Endodermal cell (in vitro differentiated cells): ENCODE measurements at regions not wholly inside any gene's neighbourhood (a gene's known extent, or its start where the extent isn't known, plus 50 kb on each side); places are given as distances from the start of the nearest gene placed in this dataset.
A peak's percentile ranks its signal among the peaks of the same experiment; 100 is the strongest.

Experiments
- DNase-seq: peaks from one replicate; pipeline ENCODE4 v3.0.0-alpha.2; 2017
- H3K27ac ChIP-seq: 2 replicates; pipeline ENCODE4 v1.5.1; 2013; ENCODE audit warnings: mild to moderate bottlenecking, low read depth, low read length, moderate library complexity
- H3K27me3 ChIP-seq: 2 replicates; pipeline ENCODE4 v1.6.1; 2013; ENCODE audit warnings: mild to moderate bottlenecking, low read length, moderate library complexity; ENCODE audit not compliant: insufficient read depth, control insufficient read depth, poor library complexity, severe bottlenecking
- H3K36me3 ChIP-seq: 2 replicates; pipeline ENCODE4 v1.7.0; 2013; ENCODE audit warnings: mild to moderate bottlenecking, low read length, moderate library complexity; ENCODE audit not compliant: control insufficient read depth, insufficient read depth
- H3K4me1 ChIP-seq: one replicate; pipeline ENCODE4 v1.7.0; 2013; ENCODE audit warnings: low read length; ENCODE audit not compliant: control insufficient read depth, insufficient read depth
- H3K4me3 ChIP-seq: 2 replicates; pipeline ENCODE4 v1.5.1; 2013; ENCODE audit warnings: mild to moderate bottlenecking, low read length, moderate library complexity
- H3K9ac ChIP-seq: 2 replicates; pipeline ENCODE4 v1.6.1; 2013; ENCODE audit warnings: mild to moderate bottlenecking, low read length, moderate library complexity; ENCODE audit not compliant: poor library complexity, severe bottlenecking; ENCODE audit errors: extremely low read depth
- H3K9me3 ChIP-seq: 2 replicates; pipeline ENCODE4 v1.6.1; 2013; ENCODE audit warnings: mild to moderate bottlenecking, low read length, moderate library complexity; ENCODE audit not compliant: control insufficient read depth
- H3K27ac Mint-ChIP-seq: 2 replicates; pipeline ENCODE4 v1.8.0; 2020; ENCODE audit warnings: mixed read lengths
- H3K27me3 Mint-ChIP-seq: 2 replicates; pipeline ENCODE4 v1.8.0; 2021; ENCODE audit warnings: mild to moderate bottlenecking, mixed read lengths; ENCODE audit not compliant: insufficient read depth
- H3K36me3 Mint-ChIP-seq: 2 replicates; pipeline ENCODE4 v1.8.0; 2020; ENCODE audit warnings: low read depth, mixed read lengths
- H3K4me1 Mint-ChIP-seq: 2 replicates; pipeline ENCODE4 v1.8.0; 2020; ENCODE audit warnings: mixed read lengths
- H3K4me3 Mint-ChIP-seq: 2 replicates; pipeline ENCODE4 v1.8.0; 2020; ENCODE audit warnings: mild to moderate bottlenecking, moderate library complexity, mixed read lengths
- H3K9me3 Mint-ChIP-seq: 2 replicates; pipeline ENCODE4 v1.8.0; 2020; ENCODE audit warnings: mild to moderate bottlenecking, mixed read lengths
- CTCF ChIP-seq: fragments of 200-600 bp; sonication (generic); conservative IDR thresholded peaks from 2 replicates; pipeline ENCODE4 v1.5.0; 2021; ENCODE audit warnings: antibody characterized with exemption, mild to moderate bottlenecking
- WGBS, 2 experiments: methylation state at CpG; one replicate each; pipeline versions ENCODE4 v1.1.5 to v1.1.7; 2013; ENCODE audit warnings: missing lambda C conversion rate in 2 of 2, mixed read lengths in 1 of 2; ENCODE audit not compliant: insufficient coverage in 1 of 2, insufficient read length in 1 of 2; 5-methylcytosine and 5-hydroxymethylcytosine counted together

- peak overlapping the region; percentile 97 for H3K27ac Mint-ChIP-seq
- H3K4me1 Mint-ChIP-seq = peaks cover 8% of the 10 kb centered on the region
- Histone ChIP-seq H3K4me1 (no peaks in the 10 kb centered on the region), H3K36me3 (no peaks in the 10 kb centered on the region), H3K9me3 (no peaks in the 10 kb centered on the region), H3K27ac (peak overlapping the region; percentile 78), H3K9ac (peak overlapping the region; percentile 83), H3K27me3 (no peaks in the 10 kb centered on the region), H3K4me3 (peak overlapping the region; percentile 99)
- H3K27me3 Mint-ChIP-seq = no peaks in the 10 kb centered on the region
- H3K4me3 Mint-ChIP-seq = peak overlapping the region; percentile 92
- WGBS, 2 experiments = 22 to 30% methylated on average over 6 to 10 of the region's 10 CpGs
- no peak for DNase-seq
- H3K36me3 Mint-ChIP-seq = no peaks in the 10 kb centered on the region
- TF ChIP-seq CTCF = no peak
- H3K9me3 Mint-ChIP-seq = no peaks in the 10 kb centered on the region
These were observed 84.0 kb downstream of the HFE start for GRCh38 chr6:26170951-26171841.

- no peaks in the 10 kb centered on the region for H3K36me3 Mint-ChIP-seq
- Histone ChIP-seq H3K27ac (peak overlapping the region; percentile 78), H3K4me3 (peak overlapping the region; percentile 99), H3K4me1 (no peaks in the 10 kb centered on the region), H3K9ac (peak overlapping the region; percentile 83), H3K36me3 (no peaks in the 10 kb centered on the region), H3K27me3 (no peaks in the 10 kb centered on the region), H3K9me3 (no peaks in the 10 kb centered on the region)
- 23 to 30% methylated on average over 4 to 10 of the region's 10 CpGs for WGBS, 2 experiments
- H3K27me3 Mint-ChIP-seq = no peaks in the 10 kb centered on the region
- peaks cover 2% of the 10 kb centered on the region for H3K4me1 Mint-ChIP-seq
- DNase-seq = no peak
- peak overlapping the region; percentile 92 for H3K4me3 Mint-ChIP-seq
- no peak for TF ChIP-seq CTCF
- no peaks in the 10 kb centered on the region for H3K9me3 Mint-ChIP-seq
- H3K27ac Mint-ChIP-seq = peak overlapping the region; percentile 97
These were observed 85.4 kb downstream of the HFE start for GRCh38 chr6:26172608-26172968.

DNA sequence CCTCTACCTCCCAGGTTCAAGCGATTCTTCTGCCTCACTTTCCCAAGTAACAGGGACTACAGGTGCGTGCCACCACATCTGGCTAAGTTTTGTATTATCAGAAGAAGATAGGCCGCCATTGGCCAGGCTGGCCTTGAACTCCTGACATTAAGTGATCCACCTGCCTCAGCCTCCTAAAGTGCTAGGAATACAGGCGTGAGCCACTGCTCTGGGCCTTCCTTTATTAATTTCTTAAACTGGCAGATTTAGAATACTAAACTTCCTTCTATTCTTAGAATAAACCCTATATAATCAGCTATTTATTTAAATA, 86.6 kb downstream of the HFE start:
- peak overlapping the region; percentile 92 for H3K4me3 Mint-ChIP-seq
- Histone ChIP-seq H3K27ac (no peak overlapping the region), H3K4me1 (no peaks in the 10 kb centered on the region), H3K36me3 (no peaks in the 10 kb centered on the region), H3K9me3 (no peaks in the 10 kb centered on the region), H3K4me3 (no peak overlapping the region), H3K27me3 (no peaks in the 10 kb centered on the region), H3K9ac (no peak overlapping the region)
- no peaks in the 10 kb centered on the region for H3K27me3 Mint-ChIP-seq
- WGBS, 2 experiments = 82 to 96% methylated on average over 3 to 4 of the region's 4 CpGs
- peaks cover 2% of the 10 kb centered on the region for H3K4me1 Mint-ChIP-seq
- no peaks in the 10 kb centered on the region for H3K36me3 Mint-ChIP-seq
- H3K9me3 Mint-ChIP-seq = no peaks in the 10 kb centered on the region
- H3K27ac Mint-ChIP-seq = no peak overlapping the region
- TF ChIP-seq CTCF = no peak
- DNase-seq = no peak
